Uterus (tissue), 2 donors: ENCODE measurements at regions not wholly inside any gene's neighbourhood (a gene's known extent, or its start where the extent isn't known, plus 50 kb on each side); places are given as distances from the start of the nearest gene placed in this dataset.

Experiments used
- CTCF ChIP-seq, 4 experiments: fragments of 200-600 bp in 2 of 4; fragments of 450-650 bp in 2 of 4; sonication (generic) in 2 of 4; IDR thresholded peaks; one replicate each; pipeline ENCODE4 v1.5.1; 2016 to 2019; ENCODE audit warnings: antibody characterized with exemption in 4 of 4, mild to moderate bottlenecking in 2 of 4, moderate library complexity in 1 of 4
- POLR2A ChIP-seq, 2 donors: fragments of 450-650 bp; IDR thresholded peaks; one replicate each; pipeline ENCODE4 v1.6.1; 2016; ENCODE audit warnings: antibody characterized with exemption in 2 of 2, mild to moderate bottlenecking in 1 of 2, moderate library complexity in 1 of 2

GRCh38 chr9:110141227-110141793, 66.6 kb downstream of the C9orf152 start:
- TF ChIP-seq POLR2A (IDR thresholded peaks at IDR 0.05), result no peak
- TF ChIP-seq CTCF (IDR thresholded peaks at IDR 0.05), result no peak
